Adrenal gland (tissue), 9 donors: ENCODE measurements at regions not wholly inside any gene's neighbourhood (a gene's known extent, or its start where the extent isn't known, plus 50 kb on each side); places are given as distances from the start of the nearest gene placed in this dataset.

Experiments
- DNase-seq, 7 donors: peaks; one replicate each; pipeline ENCODE4 v3.0.0-alpha.2; 2019 to 2020
- H3K27ac ChIP-seq, 5 donors: fragments of 200-600 bp; sonication (generic) in 4 of 5; 1 replicate in 3 of 5; 2 replicates in 2 of 5; pipeline versions ENCODE4 v1.5.1 to v1.8.0; 2016 to 2020; ENCODE audit warnings: mild to moderate bottlenecking in 1 of 5
- H3K27me3 ChIP-seq: fragments of 200-600 bp; 2 replicates; pipeline ENCODE4 v1.8.0; 2021
- H3K36me3 ChIP-seq, 2 donors: fragments of 200-600 bp; replicated peaks in 1 of 2; 1 replicate in 1 of 2; 2 replicates in 1 of 2; pipeline versions ENCODE4 v1.5.1 to v1.8.0; 2018 to 2022
- H3K4me1 ChIP-seq, 2 donors: fragments of 200-600 bp; replicated peaks in 1 of 2; 1 replicate in 1 of 2; 2 replicates in 1 of 2; pipeline versions ENCODE4 v1.5.1 to v1.8.0; 2018 to 2021
- H3K4me3 ChIP-seq, 4 donors: fragments of 200-600 bp; sonication (generic) in 3 of 4; one replicate each; pipeline ENCODE4 v1.5.1; 2016 to 2018
- H3K9me3 ChIP-seq, 3 donors: fragments of 200-600 bp; sonication (generic) in 1 of 3; replicated peaks in 1 of 3; 1 replicate in 2 of 3; 2 replicates in 1 of 3; pipeline versions ENCODE4 v1.5.1 to v1.8.0; 2016 to 2021
- CTCF ChIP-seq, 6 experiments: fragments of 450-650 bp in 4 of 6; fragments of 200-600 bp in 2 of 6; sonication (generic) in 1 of 6; IDR thresholded peaks; 1 replicate in 5 of 6; 2 replicates in 1 of 6; pipeline versions ENCODE4 v1.5.1 to v1.8.0; 2016 to 2021; ENCODE audit warnings: antibody characterized with exemption in 6 of 6, mild to moderate bottlenecking in 2 of 6, moderate library complexity in 1 of 6
- POLR2A ChIP-seq, 2 donors: fragments of 450-650 bp; IDR thresholded peaks; one replicate each; pipeline ENCODE4 v1.6.1; 2017; ENCODE audit warnings: antibody characterized with exemption in 2 of 2, mild to moderate bottlenecking in 2 of 2, moderate library complexity in 1 of 2
- WGBS, 4 donors: extraction: QIAGEN DNeasy Blood & Tissue Kit in 2 of 4; methylation state at CpG; one replicate each; pipeline versions ENCODE4 v1.1.5 to v1.1.7; 2013 to 2017; 5-methylcytosine and 5-hydroxymethylcytosine counted together
- intact Hi-C, 2 donors: fragments of 100-400 bp; cut with DNase I; formaldehyde crosslinking; loops; one replicate each; pipeline versions ENCODE4 v1.14.1 to v1.15.0; 2022 to 2023
- donor health status: healthy with polysubstance abuse.
- donor health status: Bipolar disorder and iron deficiency.
- donor health status: DM: yes; HTN: yes; CAD: no.
- donor health status: DM: no; HTN: no; CAD: no.
- donor health status: DM: no; HTN: no; CAD: no.

- no peaks in the 10 kb centered on the region for H3K9me3 ChIP-seq
- no peaks in the 10 kb centered on the region for H3K27me3 ChIP-seq
- TF ChIP-seq POLR2A (IDR thresholded peaks at IDR 0.05) (no peak), CTCF (IDR thresholded peaks at IDR 0.05) (no peak)
- 79 to 87% (median 81%) methylated on average over 9 of the region's 9 CpGs for WGBS, 4 donors
- DNase-seq = no peak
- H3K4me1 ChIP-seq = no peaks in the 10 kb centered on the region
- H3K4me3 ChIP-seq = no peak overlapping the region
- H3K36me3 ChIP-seq = no peaks in the 10 kb centered on the region
- H3K27ac ChIP-seq = no peak overlapping the region
- intact Hi-C loops = no loop called here
These were observed 88.3 kb upstream of the KLHL29 start for GRCh38 chr2:23296691-23297090.

DNA sequence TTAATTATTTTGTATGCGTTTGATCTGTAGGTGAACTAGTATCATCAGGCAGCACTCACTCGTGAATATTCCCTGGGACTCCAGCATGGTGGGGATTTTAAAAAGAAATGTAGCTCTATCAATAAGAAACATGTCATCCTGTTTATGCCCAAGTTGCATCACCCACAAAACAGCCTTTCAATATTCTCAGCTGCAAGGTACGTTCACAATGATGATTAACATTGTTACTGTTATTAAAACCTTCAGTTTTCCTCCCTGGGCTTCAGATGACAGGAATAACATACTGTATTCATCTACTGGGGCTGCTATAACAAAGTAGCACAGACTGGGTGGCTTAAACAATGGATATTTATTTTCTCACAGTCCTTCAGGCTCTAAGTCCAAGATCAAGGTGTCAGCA is 87.9 kb upstream of the KLHL29 start:
- Histone ChIP-seq H3K36me3 (no peaks in the 10 kb centered on the region), H3K27ac (no peak overlapping the region), H3K27me3 (no peaks in the 10 kb centered on the region), H3K9me3 (no peaks in the 10 kb centered on the region), H3K4me3 (no peak overlapping the region), H3K4me1 (no peaks in the 10 kb centered on the region)
- intact Hi-C loops = no loop called here
- TF ChIP-seq CTCF (IDR thresholded peaks at IDR 0.05) (no peak), POLR2A (IDR thresholded peaks at IDR 0.05) (no peak)
- no peak for DNase-seq
- 57 to 82% (median 76%) methylated on average over 3 of the region's 3 CpGs for WGBS, 4 donors

GRCh38 chr2:23298551-23298950 is 86.4 kb upstream of the KLHL29 start:
- no peak for DNase-seq
- Histone ChIP-seq H3K27ac (no peak overlapping the region), H3K27me3 (no peaks in the 10 kb centered on the region), H3K4me3 (no peak overlapping the region), H3K4me1 (no peaks in the 10 kb centered on the region), H3K36me3 (no peaks in the 10 kb centered on the region), H3K9me3 (no peaks in the 10 kb centered on the region)
- TF ChIP-seq CTCF (IDR thresholded peaks at IDR 0.05) (no peak), POLR2A (IDR thresholded peaks at IDR 0.05) (no peak)
- intact Hi-C loops = no loop called here
- WGBS, 4 donors = 84 to 89% (median 88%) methylated on average over 6 of the region's 6 CpGs

DNA sequence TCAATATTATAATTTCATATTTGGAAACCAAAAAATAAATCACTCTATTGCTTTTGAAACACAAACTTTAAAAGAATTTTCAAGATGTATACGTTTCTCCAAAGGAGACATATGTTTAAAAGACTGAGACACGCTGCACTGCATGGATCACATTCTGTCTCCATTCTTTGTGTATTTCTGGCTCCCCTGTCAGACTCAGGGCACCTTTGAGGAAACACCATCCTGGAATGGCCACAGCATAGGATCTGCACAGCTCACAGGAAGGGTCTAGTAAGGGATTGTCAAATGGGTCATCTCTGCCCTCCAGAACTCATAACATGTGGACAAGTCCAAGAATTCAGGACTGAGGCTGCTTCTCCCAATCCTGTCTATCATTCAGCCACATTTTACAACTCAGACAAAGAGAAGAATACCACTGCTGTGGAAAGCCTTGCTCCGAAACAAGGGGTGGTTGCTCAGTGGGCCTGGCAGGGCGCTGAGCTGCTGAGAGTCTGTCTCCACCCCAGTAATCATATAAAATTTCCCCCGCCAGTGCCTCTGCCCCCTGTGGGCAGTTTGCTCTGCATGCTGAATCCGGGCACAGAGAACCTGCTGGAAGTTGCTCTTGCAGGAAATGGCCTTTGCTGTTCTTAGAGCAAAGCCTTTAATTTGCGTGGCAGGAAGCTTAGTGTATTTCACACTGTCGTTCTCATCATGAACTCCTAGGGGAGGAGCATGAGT is 85.3 kb upstream of the KLHL29 start:
- intact Hi-C loops = no loop called here
- WGBS, 4 donors = 81 to 88% (median 86%) methylated on average over 6 to 8 of the region's 8 CpGs
- DNase-seq = no peak
- Histone ChIP-seq H3K27ac (no peak overlapping the region), H3K4me3 (no peak overlapping the region), H3K4me1 (no peaks in the 10 kb centered on the region), H3K9me3 (no peaks in the 10 kb centered on the region), H3K27me3 (no peaks in the 10 kb centered on the region), H3K36me3 (no peaks in the 10 kb centered on the region)
- no peak for TF ChIP-seq POLR2A (IDR thresholded peaks at IDR 0.05)
- TF ChIP-seq CTCF (IDR thresholded peaks at IDR 0.05) = no peak
